ENCODE measurements at regions not wholly inside any gene's neighbourhood (a gene's known extent, or its start where the extent isn't known, plus 50 kb on each side); places are given as distances from the start of the nearest gene placed in this dataset.

GRCh38 chr6:15887491-15888461 is 224.9 kb upstream of the DTNBP1 start:
- no peak for TF ChIP-seq CTCF (IDR thresholded peaks at IDR 0.05; ENCODE audit: low read depth, low read length, poor library complexity, severe bottlenecking)
- no peak for TF ChIP-seq EZH2phosphoT487 (IDR thresholded peaks at IDR 0.05; ENCODE audit: borderline replicate concordance, low read length)

Data from DOHH2 (cell line).